ENCODE measurements at regions not wholly inside any gene's neighbourhood (a gene's known extent, or its start where the extent isn't known, plus 50 kb on each side); places are given as distances from the start of the nearest gene placed in this dataset.
"Not testable (repeated sequence)": the region's sequence is repeated elsewhere in the genome, so short reads cannot be mapped to it uniquely, and the experiment has no call there.

DNA sequence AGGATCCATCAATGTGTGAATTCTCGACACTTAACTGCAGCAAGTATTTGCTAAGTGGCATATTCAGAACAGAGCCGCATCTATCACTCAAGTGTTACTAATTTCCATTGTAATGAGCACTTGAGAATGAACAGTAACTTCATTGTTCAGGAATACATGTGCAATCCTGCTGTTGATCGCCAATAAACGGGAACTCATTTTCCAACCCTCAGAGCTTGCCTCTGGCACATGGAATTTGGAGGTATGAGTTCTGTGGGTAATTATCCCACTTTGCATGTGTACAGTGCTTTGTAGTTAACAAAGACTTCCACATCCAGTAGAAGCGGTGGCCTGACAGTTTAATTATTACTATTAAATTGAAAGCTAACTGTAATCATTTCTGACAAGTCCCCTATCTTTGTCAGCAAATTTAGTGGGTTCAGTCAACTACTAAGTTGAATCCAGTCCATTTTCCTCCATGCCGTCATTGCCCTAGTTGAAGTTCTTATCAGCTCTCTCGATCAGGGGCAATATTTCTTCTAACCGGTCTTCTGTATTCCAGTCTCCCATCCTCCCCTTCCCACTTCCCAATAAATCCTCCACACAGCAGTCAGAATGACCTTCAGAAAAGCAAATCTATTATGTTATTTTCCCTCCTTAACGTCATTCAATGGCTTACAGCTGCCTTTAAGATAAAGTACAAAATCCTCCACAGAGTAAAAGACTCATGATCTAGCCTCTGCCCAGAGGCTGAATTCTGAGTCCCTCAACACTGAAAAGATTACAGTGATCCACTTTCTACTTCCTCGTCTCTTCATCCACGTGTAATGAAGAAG, 62.4 kb upstream of the GBA3 start:
- not testable (repeated sequence) for DNase-seq

DNA sequence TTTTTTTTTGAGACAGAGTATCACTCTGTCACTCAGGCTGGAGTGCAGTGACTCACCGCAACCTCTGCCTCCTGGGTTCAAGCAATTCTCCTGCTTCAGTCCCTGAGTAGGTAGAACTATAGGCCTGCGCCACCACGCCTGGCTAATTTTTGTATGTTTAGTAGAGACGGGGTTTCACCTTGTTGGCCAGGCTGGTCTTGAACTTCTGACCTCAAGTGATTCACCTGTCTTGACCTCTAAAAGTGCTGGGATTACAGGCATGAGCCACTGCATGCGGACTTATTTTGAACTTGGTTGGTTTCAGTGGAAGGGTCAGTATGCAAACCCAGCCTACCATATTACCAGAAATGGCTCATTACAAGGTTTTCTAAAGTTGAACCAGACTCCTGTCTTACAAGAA, 61.6 kb upstream of the GBA3 start:
- not testable (repeated sequence) for DNase-seq

DNA sequence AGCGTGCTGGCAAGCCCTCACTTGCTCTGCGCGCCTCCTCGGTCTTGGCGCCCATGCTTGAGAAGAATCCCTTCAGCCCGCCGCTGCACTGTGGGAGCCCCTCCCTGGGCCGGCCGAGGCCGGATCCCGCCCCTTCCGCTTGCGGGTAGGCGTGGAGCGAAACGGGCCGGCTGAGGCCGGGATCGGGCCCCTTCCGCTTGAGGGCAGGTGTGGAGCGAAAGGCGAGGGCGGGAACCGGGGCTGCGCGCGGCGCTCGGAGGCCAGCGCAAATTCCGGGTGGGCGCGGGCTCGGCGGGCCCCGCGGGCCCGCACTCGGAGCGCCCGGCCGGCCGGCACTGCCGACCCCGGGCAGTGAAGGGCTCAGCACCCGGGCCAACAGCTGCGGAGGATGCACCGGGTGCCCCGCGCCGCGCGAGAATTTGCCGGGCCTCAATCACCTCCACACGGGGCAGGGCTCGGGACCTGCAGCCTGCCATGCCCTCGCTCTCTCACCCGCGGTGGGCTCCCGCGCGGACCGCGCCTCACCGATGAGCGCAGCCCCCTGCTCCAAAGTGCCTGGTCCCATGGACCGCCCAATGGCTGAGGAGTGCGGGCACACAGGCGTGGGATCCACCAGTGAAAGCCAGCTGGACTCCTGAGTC, 58.1 kb upstream of the GBA3 start:
- no peak for DNase-seq

DNA sequence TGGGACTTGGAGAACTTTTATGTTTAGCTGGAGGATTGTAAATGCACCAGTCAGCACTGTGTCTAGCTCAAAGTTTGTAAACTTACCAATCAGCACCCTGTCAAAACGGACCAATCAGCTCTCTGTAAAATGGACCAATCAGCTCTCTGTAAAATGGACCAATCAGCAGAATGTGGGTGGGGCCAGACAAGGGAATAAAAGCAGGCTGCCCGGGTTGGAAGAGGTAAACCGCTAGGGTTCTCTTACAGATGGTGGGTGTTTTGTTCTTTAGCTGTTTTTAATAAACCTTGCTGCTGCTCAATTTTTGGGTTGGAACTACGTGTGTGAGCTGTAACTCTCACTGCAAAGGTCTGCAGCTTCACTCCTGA, 57.6 kb upstream of the GBA3 start:
- DNase-seq: not testable (repeated sequence)

DNA sequence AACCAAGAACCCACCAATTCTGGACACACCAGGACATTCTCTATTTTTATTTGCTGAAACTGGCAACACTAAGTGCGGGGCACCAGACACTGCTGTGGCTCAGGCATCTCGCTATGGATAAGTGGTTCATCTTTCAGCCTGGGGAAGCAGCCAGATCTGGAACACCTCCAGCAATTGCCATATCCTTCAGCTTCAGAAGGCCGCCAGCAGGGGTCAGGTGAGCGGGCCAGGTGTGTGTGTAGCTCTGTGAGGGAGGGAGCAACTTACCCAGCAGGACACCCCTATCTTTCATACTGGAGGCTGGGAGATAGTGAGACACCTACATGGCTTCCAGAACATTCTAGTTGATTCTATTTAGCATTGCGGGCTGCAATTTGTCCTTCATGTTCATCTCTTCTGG, 57.0 kb upstream of the GBA3 start:
- no peak for DNase-seq

DNA sequence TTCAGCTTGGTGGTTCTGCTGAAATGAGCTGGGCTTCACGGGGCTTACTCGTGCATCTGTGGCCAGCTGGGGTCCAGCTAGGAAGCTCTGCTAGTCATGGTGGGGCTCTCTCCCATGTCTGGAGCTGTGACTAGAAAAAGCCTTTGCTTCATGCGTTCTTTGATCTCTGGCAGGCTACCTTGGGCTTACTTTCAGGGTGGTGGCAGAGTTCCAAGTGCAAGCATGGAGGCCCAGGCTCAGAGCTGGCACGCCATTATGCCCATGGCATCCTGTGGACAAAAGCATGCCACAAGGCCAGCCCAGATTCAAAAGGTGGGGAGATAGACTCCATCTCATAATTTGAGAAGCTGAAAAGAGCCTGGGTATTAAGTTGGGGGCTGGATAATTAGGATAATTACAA, 55.4 kb upstream of the GBA3 start:
- DNase-seq: no peak

Measured in SHP77 (cell line).